Islet precursor cell (in vitro differentiated cells): ENCODE measurements at regions not wholly inside any gene's neighbourhood (a gene's known extent, or its start where the extent isn't known, plus 50 kb on each side); places are given as distances from the start of the nearest gene placed in this dataset.
A peak's percentile ranks its signal among the peaks of the same experiment; 100 is the strongest.

Source experiments
- DNase-seq: peaks from one replicate; pipeline ENCODE4 v3.0.0-alpha.2; 2018

DNA sequence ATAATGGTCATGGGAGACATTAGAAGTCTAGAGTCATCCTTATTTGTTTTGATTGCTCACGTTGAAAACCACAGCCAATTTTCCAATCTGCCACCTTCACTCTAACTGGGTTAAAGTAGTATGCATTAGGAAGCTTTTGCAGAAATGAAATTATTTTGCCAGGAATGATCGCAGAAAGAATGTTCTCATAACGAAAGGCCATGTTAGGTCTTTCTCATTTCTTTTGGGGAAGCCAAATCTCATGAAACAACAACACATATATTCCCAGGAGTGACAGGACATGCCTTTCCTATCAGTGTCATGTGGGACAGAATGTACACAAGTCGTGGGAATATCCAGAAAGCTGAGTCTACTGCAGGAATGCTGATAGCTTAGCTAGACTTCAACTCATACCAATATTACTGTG, 386.3 kb downstream of the AASDHPPT start:
- DNase-seq = no peak

GRCh38 chr11:106464728-106465127, 387.3 kb downstream of the AASDHPPT start:
- no peak for DNase-seq

DNA sequence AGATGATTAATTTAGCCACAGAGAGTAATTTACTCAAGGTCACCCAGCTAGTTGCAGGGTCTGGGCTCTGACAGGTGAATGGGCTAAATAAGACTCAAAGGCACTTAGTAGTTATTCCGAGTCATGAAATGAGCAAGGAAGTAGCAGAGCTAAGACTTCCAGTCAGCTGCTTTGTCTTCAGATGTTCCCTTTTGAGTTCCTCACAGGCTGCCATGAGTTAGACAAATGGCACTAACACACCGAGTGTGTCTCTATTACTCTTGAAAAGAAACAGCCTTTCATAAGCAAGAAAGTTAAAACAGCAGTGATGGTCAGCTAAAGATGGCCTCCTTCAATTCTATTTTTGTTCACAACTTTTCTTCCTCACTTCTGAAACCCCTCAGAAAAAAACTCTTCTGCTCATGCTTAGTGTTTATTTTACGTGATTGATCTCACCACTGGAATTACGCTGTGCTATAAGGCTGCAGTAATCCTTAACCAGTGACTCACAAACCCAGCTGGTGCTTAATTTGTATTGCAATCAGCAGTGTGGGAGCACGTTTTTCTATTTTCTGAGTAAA, 389.1 kb downstream of the AASDHPPT start:
- DNase-seq = no peak

GRCh38 chr11:106467501-106467900, 390.0 kb downstream of the AASDHPPT start:
- DNase-seq = no peak

GRCh38 chr11:106468086-106468485, 390.6 kb downstream of the AASDHPPT start:
- DNase-seq = no peak

DNA sequence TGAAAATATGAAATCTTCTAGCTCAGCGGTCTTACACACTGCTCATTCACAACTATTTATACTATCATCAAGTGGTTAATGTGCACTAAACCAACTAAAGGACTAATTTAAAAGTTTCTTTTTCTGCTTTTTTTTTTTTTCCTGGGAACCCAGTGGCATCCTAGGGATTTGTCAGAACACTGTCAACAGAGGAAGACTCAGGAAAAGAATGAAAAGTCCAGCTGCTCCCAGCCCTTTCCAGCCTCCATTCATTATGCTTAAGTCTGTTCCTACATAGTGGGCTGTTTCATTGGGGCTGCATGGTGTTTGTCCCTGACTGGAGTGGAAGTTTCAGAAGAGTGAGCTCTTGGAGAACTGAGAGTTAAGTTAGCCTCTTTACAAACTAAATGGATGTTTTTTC, 391.1 kb downstream of the AASDHPPT start:
- no peak for DNase-seq

- DNase-seq = no peak
Observed at GRCh38 chr11:106470230-106470629, 392.8 kb downstream of the AASDHPPT start.

DNA sequence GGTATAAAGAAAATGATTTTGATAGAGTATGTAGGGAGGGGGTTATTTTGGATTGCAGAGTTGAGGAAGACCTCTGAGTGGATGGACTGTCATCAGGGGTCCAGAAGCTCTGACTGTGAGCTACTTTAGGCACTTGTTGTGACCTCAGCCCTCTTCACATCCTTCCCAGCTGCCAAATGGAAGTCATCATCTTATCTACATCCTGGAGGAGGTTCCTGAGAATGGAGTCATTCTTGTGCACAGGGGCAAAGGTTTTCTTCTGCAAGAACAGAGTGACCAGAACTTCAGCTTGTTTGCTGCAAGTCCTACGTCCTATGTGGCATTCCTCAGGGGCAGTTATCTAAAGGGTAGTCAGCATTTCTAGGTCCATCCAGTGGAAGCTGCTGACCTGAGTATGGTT, 393.8 kb downstream of the AASDHPPT start:
- DNase-seq = no peak

DNA sequence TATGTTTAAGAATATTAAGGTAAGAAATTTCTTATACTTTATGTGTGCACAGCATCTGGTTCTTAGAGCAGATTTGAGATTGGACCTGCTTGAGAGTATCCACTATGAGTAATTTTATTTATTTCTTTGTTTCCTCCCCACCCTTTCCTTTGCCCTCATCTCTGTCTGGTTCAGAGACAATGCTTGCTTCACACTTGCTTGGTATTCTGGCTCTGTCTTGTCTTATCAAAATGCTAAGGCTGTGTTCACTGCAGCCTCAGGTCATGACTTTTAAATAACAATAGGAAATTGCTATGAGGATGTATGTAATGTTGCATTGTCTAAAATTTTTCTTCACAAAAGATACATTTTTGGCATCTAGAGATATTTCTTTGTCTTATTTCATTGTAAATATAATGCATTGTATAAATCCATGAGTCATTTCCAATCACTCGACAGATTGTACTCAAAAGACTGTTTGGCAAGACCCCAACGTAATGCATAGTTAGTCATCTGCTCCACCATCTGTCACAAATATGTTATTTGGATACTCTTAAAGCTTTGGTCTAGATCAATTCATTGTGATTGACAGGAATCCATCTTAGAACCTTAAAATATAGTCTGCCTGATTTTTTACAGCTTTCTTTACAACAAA, 395.7 kb downstream of the AASDHPPT start:
- no peak for DNase-seq

DNA sequence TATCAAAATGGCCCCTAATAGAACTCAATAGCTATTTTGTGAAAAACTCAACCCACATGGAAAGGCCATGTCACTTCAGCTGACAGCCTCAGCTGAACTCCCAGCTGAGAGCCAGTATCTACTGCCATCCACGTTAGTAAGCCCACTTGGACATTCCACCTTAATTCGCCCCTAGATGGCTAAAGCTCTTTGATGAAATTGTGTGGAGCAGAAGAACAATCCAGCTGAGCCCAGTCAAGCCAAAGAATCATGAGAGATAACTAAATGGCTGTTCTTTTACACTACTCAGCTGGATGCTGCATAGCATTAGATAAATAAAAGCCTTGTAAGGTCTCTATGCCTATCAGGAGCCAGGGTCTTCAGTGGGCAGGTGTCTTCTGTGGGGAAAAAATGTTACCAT, 396.8 kb downstream of the AASDHPPT start:
- no peak for DNase-seq

- no peak for DNase-seq
Observed at GRCh38 chr11:106475181-106475580, 397.7 kb downstream of the AASDHPPT start.

DNA sequence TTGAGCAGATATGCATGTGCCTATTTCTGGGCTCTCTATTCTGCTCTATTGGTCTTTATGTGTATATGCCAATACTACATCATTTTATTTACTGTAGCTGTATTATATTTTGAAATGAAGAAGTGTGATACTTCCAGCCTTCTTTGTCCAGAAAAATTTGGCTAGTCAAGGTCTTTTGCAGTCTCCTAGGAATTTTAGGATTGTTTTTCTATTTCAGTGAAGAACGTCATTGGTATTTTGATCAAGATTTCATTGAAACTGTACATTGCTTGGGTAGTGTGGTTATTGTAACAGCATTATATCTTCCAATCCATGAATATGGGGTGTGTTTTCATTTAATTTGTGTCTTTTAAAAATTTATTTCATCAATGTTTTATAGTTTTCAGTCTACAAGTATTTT, 400.3 kb downstream of the AASDHPPT start:
- no peak for DNase-seq

GRCh38 chr11:106479646-106480045, 402.2 kb downstream of the AASDHPPT start:
- no peak for DNase-seq

GRCh38 chr11:106480581-106481190, 403.2 kb downstream of the AASDHPPT start:
- no peak for DNase-seq

GRCh38 chr11:106482917-106483785, 405.7 kb downstream of the AASDHPPT start:
- DNase-seq = peak; percentile 90

DNA sequence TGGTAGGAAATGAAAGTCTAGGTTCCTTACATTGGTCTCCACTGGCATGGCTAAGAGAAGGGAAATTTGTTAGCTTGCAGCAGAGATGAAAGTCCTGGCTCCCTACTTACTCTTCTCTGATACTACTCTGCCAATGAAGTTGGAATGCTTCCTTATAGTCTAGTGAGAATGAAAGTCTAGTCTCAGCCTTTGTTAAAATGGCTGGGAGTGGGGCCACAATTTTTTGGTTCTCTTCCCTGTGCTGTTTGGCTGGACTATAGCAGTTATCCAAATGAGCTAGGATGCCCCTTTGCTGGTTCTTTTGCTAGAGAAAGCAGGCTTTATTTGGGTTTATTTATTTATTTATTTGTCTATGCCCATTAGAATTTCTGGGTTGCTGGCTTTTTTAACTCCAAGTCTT, 414.3 kb downstream of the AASDHPPT start:
- DNase-seq = no peak

DNA sequence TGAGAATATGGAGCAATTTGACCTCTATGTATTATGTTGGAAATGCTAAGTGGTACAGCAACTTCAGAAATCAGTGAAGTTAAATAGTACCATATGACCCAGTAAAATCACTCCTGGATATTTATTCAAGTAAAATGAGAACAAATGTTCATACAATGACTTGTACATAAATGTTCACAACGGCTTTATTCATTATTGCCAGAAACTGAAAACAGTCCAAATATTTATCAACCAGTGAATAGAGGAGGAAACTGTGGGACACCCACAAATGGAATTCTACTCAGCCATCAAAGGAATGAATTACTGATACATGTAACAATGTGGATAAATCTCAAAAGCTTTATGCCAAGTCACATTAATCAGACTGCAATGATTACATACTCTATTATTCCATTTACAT, 416.3 kb downstream of the AASDHPPT start:
- DNase-seq = no peak

DNA sequence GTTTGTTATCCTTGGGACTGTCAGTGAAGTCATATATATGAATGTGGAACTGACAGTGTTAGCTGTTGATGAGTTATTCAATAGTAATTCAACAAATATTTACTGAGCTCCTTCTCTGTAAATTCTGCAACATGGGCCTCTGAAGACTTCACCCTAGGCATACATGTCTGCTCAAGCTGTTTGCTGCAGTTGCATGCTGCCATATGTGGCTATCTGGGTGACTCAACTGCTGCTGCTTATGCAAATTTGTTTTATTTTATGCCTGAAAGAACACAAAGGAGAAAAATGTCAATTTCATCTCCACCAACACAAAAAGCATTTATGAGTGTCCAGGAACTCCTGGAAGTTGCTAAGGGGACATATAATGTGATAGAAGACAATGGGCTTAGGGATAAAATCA, 417.6 kb downstream of the AASDHPPT start:
- DNase-seq = no peak

DNA sequence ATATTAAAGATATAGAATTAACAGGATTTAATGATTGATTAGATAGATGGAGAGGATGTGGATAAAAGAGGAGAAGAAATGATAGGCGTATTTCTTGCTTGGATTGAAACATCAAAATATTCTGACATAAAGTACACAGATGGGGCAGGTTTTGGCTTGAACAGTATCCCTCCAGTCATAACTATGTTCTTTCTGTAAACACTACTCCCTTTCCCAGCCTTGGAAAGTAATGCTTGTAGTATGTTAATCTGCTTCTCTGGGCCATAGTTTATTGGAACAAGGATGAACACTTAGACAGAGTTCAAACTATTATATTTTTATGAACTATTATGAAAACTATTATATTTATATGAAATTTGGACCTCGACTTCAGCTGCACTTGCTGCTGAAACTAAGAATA, 419.2 kb downstream of the AASDHPPT start:
- DNase-seq = no peak

- no peak for DNase-seq
Observed at GRCh38 chr11:106497321-106497720, 419.9 kb downstream of the AASDHPPT start.

GRCh38 chr11:106497822-106498221, 420.4 kb downstream of the AASDHPPT start:
- DNase-seq = no peak

DNA sequence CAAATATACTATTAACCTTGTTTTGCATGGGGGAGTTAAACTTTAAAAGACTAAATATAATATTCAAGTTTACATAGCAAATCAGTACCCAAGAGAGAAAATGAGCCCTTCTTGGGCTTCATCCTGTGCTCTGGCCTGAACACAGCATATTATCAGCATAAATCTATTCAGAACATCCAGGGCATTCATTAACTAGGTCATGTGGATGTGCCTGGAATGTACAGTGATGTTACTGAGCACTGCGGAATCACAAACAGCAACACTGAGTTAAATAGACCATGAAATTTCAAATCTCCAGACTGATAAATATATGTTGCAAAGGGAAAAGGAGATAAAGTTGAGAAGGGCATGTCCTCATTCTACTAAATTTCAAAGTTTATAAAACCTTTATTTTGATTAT, 426.4 kb downstream of the AASDHPPT start:
- DNase-seq = no peak

DNA sequence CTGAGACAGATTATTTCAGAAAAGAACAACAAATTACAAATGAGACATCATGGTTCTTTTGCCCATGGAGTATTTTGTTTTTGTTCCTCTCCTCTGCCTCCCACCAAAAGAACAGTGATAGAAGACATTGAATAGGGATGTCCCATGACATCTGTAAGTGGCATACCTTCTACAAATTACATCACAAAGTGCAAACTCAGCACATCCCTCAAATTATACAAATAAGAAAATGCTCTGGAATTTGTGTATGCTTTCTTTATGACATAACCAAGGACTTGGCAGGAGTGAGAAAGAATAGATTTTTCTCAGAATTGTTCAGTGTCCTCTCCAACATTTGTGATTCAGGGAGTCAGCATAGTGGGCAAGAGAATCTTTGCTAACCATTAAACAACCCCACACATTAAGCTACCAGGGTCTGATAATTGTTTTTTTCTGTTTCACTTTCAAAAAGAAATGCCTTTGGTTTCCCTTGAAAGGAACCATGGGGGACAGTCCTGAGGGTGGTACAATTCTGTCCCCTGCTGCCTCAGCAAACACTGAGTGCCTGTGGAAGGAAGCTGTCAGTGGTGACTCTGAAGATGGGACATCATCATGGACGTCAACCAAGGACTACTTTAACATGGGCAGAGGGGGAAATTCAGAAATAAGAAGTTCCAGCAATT, 430.3 kb downstream of the AASDHPPT start:
- DNase-seq = no peak
